Mucosa of descending colon (tissue), 3 donors: ENCODE measurements at regions not wholly inside any gene's neighbourhood (a gene's known extent, or its start where the extent isn't known, plus 50 kb on each side); places are given as distances from the start of the nearest gene placed in this dataset.

Experiments
- ATAC-seq: fragments of 200-7000 bp; cut with Tn5 transposase; one replicate; pipeline ENCODE4 v1.9.1; 2020; ENCODE audit warnings: mild to moderate bottlenecking, moderate library complexity
- DNase-seq, 3 donors: peaks; one replicate each; pipeline ENCODE4 v3.0.0-alpha.2; 2020
- H3K36me3 ChIP-seq: fragments of 200-600 bp; one replicate; pipeline ENCODE4 v1.8.0; 2021; ENCODE audit warnings: low read depth, mild to moderate bottlenecking
- H3K4me1 ChIP-seq: fragments of 200-600 bp; one replicate; pipeline ENCODE4 v1.8.0; 2021; ENCODE audit warnings: low read depth, mild to moderate bottlenecking
- H3K4me3 ChIP-seq: fragments of 200-600 bp; one replicate; pipeline ENCODE4 v1.8.0; 2021; ENCODE audit warnings: mild to moderate bottlenecking
- H3K9me3 ChIP-seq: fragments of 200-600 bp; one replicate; pipeline ENCODE4 v1.8.0; 2021; ENCODE audit warnings: mild to moderate bottlenecking
- intact Hi-C, 2 donors: fragments of 100-400 bp; cut with DNase I in 1 of 2; cut with micrococcal nuclease in 1 of 2; formaldehyde crosslinking; loops; one replicate each; pipeline versions ENCODE4 v1.11.0 to v1.11.1; 2022; cut with DNase I, micrococcal nuclease
- TF ChIP-seq, protein P1 (sequence below): fragments of 200-600 bp; IDR thresholded peaks from one replicate; pipeline ENCODE4 v1.8.0; 2022; ENCODE audit warnings: antibody characterized with exemption, mild to moderate bottlenecking
- donor health status: DM: no; HTN: no; CAD: no; lungs with moderate emphysema.
- donor health status: DM: no; HTN: no; CAD: no.
- donor health status: DM: no; HTN: yes; CAD: no.

DNA sequence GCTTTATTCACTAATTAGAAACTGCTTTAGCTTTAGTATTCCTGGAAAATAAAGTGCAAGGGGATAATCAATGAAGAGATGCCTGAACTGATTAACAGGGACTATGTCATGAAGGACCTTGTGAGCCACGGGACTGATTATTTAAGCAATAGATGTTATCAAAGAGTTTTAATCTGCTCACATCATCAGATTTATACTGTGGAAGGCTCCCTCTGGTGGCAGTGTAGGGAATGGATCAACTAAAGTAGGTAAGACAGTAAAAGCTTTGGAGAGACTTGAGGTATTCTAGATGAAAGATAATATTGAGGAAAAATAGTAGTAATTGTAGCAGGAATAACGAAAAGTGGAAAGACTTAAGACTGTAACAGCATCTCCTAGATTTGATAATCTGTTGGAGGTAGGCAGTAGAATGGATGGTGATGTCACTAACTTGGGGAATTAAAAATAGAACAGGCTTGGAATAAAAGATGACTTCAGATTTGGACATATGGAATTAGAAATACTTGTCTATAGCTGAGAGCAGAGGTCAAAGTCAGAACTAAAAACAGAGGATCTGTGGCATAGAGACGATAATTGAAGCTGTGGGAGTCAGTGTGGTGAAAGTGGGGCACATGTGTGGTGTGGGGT is 80.3 kb upstream of the HTR1E start:
- no peak for ATAC-seq
- no peak overlapping the region for H3K4me3 ChIP-seq
- peak in 1 of 3 donors; percentile 72 for DNase-seq
- H3K4me1 ChIP-seq: no peaks in the 10 kb centered on the region
- intact Hi-C loops: no loop called here
- no peaks in the 10 kb centered on the region for H3K36me3 ChIP-seq
- TF ChIP-seq, protein P1, sequence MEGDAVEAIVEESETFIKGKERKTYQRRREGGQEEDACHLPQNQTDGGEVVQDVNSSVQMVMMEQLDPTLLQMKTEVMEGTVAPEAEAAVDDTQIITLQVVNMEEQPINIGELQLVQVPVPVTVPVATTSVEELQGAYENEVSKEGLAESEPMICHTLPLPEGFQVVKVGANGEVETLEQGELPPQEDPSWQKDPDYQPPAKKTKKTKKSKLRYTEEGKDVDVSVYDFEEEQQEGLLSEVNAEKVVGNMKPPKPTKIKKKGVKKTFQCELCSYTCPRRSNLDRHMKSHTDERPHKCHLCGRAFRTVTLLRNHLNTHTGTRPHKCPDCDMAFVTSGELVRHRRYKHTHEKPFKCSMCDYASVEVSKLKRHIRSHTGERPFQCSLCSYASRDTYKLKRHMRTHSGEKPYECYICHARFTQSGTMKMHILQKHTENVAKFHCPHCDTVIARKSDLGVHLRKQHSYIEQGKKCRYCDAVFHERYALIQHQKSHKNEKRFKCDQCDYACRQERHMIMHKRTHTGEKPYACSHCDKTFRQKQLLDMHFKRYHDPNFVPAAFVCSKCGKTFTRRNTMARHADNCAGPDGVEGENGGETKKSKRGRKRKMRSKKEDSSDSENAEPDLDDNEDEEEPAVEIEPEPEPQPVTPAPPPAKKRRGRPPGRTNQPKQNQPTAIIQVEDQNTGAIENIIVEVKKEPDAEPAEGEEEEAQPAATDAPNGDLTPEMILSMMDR: no peak
- no peaks in the 10 kb centered on the region for H3K9me3 ChIP-seq

- TF ChIP-seq, protein P1: no peak
- DNase-seq (no peak), ATAC-seq (no peak)
- Histone ChIP-seq H3K36me3 (no peaks in the 10 kb centered on the region), H3K4me3 (no peak overlapping the region), H3K9me3 (no peaks in the 10 kb centered on the region), H3K4me1 (no peaks in the 10 kb centered on the region)
- intact Hi-C loops: no loop called here
Observed at GRCh38 chr6:86856379-86856778, 80.9 kb upstream of the HTR1E start.

- Histone ChIP-seq H3K4me3 (no peak overlapping the region), H3K9me3 (no peaks in the 10 kb centered on the region), H3K4me1 (no peaks in the 10 kb centered on the region), H3K36me3 (no peaks in the 10 kb centered on the region)
- TF ChIP-seq, protein P1: no peak
- intact Hi-C loops: no loop called here
- no peak for DNase-seq
- no peak for ATAC-seq
Observed at GRCh38 chr6:86848986-86849385, 88.3 kb upstream of the HTR1E start.

GRCh38 chr6:86832686-86833085 is 104.6 kb upstream of the HTR1E start:
- Histone ChIP-seq H3K4me1 (no peaks in the 10 kb centered on the region), H3K9me3 (no peaks in the 10 kb centered on the region), H3K4me3 (no peak overlapping the region), H3K36me3 (no peaks in the 10 kb centered on the region)
- TF ChIP-seq, protein P1: no peak
- ATAC-seq (no peak), DNase-seq (no peak)
- intact Hi-C loops: no loop called here

DNA sequence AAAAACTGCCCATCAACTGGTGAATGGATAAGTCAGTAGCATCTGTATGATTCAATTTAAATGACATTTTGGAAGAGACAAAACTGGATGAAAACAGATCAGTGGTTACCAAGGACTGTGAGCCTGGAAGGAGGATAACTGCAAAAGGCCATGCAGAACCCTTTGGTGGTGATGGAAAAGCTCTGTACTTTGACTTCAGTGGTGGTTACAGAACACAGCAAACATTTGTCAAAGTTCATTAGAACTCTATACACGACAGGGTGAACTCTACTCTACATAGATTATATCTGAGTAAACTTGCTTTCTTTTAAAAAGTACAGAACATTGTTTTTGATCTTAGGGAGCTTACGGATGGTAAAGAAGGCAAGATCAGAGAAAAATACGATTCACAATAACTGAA is 111.9 kb upstream of the HTR1E start:
- no peaks in the 10 kb centered on the region for H3K4me1 ChIP-seq
- H3K36me3 ChIP-seq: no peaks in the 10 kb centered on the region
- TF ChIP-seq, protein P1: no peak
- no peak overlapping the region for H3K4me3 ChIP-seq
- DNase-seq (no peak), ATAC-seq (no peak)
- peaks cover 15% of the 10 kb centered on the region for H3K9me3 ChIP-seq
- intact Hi-C loops: no loop called here

DNA sequence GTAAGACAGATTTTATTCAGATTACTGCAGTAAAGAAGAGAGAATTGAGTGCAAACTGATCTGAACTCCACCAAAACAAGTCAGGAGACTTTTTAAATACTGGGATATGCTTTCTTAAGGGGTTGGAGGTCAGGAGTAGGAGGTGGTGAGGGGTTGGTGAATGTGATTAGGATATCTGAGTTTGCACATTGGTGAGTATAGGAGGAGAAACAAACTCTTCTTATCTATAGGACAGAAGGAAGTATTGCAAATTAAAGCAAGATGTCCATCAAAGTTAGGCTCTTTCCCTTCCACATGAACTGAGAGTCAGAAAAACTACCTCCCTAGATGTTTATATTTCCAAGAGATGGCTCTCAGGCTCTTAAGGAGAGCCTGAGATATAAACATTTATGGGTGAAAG is 114.6 kb upstream of the HTR1E start:
- Histone ChIP-seq H3K36me3 (no peaks in the 10 kb centered on the region), H3K9me3 (peaks cover 24% of the 10 kb centered on the region), H3K4me3 (no peak overlapping the region), H3K4me1 (no peaks in the 10 kb centered on the region)
- DNase-seq (no peak), ATAC-seq (no peak)
- TF ChIP-seq, protein P1: no peak
- intact Hi-C loops: no loop called here
